HuH-7.5 (cell line): ENCODE measurements at regions not wholly inside any gene's neighbourhood (a gene's known extent, or its start where the extent isn't known, plus 50 kb on each side); places are given as distances from the start of the nearest gene placed in this dataset.

ENCODE experiments used
- DNase-seq: peaks from one replicate; pipeline ENCODE4 v3.0.0; 2011; ENCODE audit warnings: low spot score

DNA sequence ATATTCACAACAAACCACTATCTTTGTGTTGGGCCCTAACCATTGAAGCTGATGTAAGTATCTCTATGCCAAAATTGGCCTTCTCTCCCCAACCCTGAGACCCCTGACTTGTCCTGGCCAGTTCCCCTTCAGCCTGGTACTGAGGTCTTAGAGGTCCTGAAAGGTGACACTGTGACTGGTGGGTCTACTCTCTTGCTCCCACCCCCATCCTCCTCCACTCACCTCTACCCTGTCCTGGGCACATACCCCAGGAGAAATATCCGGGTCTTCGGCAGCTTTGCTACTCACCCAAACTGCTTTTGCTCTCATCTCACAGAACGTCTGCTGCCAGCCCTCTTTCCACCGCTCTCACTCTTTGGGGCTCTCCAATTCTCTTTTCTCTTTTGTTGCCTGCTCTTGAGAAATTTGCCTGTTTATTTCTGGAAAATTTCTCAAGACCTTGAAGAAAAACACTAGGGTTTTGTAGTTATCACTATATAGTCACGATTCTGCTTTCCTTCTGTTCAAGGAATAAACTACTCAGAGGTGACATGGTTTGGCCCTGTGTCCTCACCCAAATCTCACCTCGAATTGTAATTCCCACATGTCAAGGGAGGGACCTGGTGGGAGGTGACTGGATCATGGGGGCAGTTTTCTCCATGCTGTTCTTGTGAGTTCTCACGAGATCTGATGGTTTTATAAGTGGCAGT is 133.8 kb upstream of the PKDCC start:
- DNase-seq: no peak

DNA sequence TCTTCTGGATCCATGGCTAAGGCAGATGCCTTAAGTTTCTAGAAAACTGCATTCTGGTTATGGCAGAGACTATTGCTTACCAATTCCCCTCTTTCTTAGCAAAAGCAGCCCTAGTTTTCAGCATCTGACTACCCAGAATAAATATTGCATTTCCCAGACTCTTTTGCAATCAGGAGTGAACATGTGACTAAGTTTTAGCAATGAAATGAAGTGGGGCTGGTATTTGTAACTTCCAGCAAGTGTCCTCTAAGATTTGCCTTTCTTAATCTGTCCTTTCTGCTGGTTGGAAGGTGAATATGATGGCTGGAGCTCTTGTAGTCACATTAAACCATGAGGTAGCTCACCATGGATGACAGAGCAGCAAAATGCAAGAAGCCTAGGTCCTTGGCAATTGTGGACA is 132.9 kb upstream of the PKDCC start:
- no peak for DNase-seq

DNA sequence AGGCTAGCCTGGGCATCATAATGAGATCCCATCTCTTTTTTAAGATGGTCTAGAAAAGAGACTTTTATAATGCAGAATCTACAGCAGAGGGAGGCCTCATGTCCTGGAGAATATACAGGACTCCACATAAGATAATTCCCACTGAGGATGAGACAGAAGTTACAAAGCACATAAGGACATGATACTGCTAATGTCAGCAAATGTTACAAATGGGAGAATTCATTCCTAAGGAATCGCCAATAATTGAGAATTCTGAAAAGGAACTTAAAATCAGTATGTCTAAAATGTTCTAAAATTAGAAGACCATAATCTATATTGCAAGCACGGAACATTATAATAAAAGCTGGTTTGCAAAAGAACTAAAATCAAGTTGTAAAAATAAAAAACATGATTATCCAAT is 131.6 kb upstream of the PKDCC start:
- no peak for DNase-seq

DNA sequence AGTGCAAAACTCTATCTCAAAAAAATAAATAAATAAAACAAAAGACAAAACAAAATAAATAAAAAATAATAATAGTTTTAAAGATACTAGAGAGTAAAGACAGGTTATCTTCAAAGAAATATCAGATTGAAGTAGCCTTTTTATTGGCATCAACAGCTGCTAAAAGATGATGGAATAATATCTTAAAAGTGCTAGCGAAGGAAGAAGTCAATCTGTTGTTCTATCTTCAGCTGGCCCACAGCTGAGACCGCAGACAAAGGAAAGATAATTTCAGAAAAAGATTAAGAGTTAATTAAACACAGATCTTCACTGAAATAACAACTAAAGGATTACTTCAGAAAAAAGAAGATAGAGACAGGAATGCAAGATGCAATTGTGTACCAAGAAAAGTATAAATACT is 130.2 kb upstream of the PKDCC start:
- no peak for DNase-seq

DNA sequence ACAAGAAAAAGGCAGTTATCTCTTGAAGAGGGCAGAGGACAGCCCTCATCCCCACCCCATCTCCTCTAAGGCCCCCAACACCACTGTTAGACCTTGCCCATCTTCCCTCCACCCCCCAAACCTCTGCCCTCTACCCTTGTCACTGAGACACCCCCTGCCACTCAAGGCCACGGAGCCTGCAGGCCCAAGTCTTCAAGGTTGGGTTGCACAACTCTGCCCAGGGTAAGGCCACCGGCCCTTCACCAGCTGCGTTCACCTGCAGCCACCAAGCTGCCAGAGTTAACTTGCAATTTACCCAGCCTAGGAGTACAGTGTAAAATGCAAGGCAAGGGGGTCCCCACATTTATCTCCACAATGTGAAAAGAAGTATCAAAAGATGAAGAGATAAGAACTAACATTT is 128.7 kb upstream of the PKDCC start:
- no peak for DNase-seq

DNA sequence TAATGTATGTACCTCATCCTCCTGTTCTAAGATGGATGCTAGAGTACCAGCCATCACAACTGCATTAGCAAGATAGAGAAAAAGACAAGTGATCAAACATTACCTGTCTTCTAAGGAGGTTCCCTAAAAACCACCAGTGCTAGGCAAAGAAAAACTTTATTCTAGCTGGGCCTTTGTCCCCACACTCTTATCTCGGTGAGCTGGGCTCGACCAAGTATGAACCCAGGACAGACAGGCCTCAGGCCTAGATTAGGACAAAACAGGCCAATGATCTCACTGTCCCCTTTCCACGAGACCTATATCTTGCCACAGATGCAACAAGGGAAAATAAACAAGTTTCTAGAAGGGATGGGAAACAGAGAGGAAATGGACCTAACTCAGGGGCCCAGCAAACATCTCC is 127.6 kb upstream of the PKDCC start:
- DNase-seq: no peak

DNA sequence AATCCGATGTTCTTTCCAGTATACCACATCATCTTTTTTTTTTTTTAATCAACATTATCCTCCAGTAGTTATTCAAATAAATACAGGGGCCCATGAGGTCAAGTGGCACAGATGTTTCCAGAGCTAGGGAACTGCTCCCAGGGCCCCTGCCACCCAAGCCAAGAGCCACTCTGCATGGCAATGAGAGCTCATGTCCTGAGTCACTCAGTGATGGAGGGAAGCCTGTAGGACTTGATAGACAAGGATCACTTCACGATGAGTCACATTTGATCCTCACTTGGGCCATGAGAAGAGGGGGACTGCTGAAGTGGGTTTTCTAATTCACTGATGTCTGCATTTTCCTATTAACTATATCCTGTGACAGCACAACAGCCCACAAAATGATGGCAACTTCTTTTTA is 127.0 kb upstream of the PKDCC start:
- DNase-seq: no peak

DNA sequence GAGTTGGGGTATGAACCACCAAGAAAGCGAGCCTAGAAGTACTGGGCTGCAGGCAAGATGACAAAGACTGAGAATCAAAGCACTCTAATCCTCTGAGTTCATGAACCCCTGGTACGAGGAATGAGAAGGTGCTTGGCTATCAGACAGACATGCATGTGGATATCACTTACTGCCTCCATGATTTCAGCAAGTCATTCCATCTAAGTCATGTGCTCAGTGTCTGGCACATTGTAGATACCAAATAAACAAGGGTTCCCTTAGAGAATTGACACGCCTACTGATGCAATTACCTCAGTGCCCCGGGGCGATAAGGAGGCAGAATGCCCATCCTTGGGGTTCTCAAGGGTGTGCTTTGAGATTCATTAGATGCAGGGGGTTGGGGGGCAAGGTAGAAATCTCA is 125.6 kb upstream of the PKDCC start:
- DNase-seq: no peak

DNA sequence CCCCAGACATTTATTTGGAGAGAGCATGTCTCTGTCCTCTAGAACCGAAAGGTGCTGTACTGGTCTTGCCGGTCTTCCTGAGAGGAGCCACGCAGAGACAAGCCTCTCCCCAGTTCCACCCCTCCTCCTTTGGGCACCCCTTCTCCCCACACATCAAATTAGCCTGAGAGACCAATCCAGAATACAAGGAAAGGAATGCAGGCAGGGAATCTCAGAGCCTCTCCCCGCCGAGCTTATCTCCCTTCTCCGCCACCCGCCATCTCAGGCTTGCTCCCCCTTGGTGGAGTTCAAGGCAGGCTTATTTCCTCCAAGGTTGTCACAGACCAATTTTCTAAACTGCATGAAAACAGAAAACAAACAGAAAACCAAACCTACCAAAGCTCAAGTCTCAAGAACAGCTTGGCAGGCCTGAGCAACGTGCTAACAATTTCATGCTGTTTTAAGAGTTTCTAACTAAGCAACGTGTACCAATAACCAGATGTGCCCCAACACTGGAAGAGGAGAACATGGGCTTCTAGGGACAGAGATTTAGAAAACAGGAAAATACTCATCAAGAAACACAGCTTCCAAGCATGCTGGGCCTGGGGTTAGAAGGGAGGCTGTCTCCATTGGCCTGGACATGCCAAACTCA is 124.5 kb upstream of the PKDCC start:
- no peak for DNase-seq

DNA sequence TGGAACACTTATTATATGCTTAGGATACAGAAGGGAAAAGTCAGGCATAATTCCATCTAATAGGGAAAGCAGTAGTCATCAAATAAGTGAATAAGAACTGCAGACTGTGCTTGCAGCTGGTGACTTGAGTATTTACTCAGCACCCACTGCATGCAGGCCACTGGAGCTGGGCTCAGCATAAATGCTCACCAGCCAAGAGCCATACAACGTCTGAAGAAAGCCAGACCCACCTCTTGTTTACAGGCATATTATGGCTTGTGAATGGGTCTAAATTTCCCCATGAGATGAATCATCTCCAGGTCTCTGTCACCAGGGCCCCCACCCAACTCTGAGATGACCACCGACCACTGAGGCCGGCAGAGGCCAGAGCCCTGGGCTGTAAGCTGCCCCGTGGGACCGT is 123.8 kb upstream of the PKDCC start:
- no peak for DNase-seq

DNA sequence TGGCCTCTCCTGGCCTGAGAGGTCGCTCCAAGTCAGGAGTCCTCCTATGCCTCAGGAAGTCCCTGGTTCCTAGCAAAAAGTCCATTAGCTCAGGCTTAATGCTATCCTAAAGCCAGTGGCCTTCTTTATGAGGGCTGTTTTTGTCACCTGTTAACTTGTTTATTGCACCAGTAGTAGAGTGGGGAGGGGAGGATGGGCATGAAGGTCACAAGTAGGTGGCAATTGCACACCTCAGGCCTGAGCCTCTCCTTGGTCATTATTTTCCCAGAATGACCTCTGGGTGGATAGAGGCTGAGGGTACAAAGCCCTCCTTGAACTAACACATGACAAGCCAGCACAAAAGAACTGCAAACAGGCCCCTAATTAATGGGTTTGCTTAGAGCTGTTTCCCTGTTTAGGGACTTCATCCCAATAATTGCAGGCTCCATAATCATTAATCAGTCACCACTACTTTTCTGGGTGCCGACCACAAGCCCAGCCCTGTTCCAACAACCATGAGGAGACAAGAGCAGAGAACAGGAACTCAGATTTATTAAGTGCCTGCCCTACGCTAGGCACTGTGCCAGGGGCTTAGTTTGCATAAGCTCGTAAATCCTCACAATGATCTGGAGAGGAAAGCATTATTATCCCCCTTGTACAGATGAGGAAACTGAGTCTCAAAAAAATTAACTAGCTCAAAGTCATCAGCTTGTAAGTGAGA is 123.0 kb upstream of the PKDCC start:
- no peak for DNase-seq

DNA sequence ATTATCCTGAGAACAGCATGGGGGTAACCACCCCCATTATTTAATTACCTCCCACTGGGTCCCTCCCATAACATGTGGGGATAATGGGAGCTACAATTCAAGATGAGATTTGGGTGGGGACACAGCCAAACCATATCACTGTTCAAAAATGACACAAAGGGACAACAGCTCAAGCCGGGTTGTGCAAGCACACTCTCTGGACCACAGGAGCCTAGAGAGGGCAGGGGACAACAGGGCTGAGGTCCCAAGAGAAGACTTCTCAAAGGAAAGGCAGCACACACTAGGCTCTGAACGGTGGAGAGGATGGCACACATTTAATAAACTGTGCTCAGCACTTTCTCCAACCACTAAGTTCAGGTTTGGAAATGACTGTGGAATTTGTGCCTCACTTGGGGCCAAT is 122.1 kb upstream of the PKDCC start:
- no peak for DNase-seq

DNA sequence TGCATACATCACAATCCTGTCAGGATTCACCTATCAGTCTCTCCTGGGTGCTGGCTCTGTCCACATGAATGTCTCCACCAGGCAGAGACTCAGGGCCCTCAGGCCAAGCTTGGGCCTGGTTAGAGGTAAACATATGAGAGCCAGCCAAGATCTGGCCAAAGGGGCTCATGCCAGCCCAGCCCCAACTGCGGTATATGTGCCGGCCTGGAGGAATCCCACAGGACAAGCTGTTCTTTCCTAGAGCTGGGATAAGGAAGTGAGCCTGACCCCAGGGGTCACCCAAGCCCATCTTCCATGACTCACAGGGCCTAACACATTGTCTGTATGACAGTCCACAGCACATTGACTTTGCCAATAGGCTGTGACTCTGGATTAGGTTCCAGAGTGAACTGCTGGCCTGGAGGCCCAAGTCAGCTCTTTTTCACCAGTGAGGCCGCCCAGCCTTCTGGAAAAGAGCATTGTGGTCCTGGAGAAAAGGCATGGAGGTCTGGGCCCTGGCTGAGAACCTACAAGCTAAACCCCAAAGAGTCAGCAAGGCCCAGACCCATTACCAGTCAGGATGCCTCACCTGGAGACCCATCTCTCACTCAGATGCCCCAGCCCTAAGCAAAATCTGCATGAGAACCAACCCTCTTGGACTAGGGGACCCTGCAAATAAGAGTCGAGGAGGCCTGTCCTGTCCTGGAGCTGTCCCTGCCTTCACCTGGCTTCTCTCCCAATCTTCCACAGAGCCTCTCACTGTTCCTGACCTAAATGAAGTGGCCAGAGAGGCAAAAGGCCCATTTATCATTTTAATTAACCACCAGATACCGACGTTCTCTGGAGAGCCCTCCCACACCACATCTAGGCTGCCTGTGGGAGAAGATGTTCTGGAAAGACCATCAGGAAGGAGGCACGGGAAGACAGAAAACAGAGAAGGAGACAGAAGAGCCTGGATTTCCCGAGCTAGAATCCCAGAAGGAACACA is 120.9 kb upstream of the PKDCC start:
- no peak for DNase-seq

DNA sequence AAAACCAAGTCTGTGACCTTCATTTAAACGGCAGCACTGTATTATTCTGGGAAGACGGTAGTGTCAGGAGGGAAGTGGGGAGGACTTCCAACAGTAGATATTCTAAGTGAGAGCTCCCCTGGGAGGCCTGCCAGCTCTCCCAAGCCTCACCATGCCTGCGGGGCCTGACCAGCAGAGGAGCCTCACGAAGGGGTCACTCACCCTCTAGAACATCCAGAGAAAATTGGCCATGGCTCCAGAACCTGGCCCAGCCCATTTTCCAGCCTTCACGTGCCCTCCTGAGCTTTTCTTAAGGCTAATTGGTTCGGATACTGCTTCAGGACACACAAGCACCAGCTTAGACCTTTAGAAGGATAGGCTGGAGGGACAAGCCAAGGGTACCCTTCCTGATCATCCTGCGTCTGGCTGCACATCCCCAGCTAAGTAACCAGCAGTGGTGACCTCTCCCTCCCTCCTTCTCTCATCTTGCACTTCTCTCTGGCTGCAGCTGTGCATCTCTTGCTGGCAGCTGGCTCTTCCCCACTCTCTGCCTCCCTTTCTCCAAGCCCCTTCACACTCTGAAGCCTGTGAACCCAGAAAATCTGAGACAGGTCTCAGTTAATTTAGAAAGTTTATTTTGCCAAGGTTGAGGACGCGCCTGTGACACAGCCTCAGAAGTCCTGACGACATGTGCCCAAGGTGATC is 120.1 kb upstream of the PKDCC start:
- DNase-seq: no peak

DNA sequence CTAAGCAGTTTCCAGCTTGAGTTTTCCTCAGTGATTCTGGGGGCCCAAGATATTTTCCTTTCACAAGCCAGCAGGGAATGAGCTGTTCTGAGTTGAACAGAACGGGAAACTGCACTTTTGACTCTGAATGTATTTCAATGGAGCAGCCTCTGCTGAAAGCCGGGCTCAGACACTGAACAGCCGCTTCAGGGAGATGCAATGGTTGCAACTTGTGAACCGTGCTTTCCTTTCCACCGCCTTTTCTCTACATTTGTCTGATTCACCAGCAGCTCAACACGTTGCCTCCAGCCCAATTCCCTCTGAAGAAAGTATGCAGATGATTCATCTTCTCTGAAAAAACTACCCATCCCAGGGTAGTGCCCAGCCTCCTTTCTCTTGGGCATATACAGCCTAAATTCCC is 119.3 kb upstream of the PKDCC start:
- no peak for DNase-seq

DNA sequence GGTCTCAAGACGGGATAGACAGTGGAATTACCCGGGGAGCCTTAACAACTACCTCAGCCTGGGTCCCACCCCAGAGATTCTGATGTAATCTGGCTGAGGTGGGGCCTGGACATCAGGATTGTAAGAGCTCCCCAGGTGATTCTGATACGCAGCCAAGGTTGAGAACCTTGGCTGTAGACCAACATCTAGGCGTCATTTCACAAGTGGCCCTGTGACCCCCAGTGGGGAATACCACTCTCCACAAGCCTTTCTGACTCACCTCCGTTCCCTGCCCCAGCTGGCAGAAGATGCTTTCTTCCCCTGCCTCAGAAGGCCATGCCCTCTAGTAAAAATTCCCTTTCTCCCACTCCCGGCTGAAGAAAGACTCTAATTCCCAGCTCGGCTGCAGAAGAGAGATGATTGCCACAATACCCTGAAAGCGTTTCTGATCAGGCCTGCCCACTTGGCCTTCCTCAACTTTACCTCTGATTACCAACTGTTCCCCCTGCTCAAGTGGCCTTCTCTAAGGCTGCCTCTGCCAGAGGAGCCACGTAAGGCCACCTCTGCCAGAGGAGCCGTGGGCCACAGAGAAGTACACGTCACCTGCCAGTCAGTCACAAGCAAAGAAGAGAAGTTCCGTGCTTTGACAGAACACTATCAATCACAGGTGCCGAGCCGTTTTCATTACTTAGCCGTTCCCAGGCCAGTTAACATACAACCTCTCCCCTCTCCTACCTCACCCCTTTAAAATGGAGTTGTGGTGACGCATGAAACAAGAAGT is 116.8 kb upstream of the PKDCC start:
- DNase-seq: no peak

DNA sequence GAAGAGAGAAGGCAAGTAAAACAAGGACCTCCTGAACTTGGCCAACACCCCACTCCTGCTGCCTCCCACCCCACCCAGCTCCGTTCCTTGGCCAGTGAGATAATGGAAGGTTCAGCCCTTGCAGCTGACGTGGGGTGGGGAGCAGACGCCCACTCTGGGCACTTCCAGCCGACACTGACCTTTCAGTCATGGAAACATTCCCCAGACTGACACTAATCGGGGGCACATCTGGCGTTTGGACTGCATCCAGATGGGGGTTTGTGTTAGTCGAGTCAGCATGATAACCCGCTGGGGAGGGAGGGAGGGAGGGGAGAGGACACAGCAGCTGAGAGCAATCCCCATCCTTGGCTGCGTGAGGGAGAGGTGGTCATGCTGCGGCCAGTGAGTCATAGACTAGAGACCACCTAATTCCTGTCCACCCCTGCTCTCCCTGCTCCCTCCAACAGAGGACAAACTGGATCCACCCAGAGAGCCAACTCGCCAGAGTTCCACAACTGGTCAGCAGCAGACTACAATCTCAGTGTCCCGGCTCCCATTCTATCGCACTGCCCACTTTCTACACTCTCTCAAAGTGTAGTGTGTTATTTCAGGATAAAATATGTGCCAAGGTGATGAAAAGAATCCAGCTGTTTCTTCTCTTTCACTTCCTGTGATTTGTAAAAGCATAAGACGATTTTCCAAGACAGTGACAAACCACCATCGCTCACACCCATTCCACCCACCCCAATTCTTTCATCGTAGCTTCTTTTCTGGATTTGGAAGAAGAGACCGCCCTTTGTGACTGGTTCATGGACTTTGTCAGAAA is 115.4 kb upstream of the PKDCC start:
- DNase-seq: no peak

DNA sequence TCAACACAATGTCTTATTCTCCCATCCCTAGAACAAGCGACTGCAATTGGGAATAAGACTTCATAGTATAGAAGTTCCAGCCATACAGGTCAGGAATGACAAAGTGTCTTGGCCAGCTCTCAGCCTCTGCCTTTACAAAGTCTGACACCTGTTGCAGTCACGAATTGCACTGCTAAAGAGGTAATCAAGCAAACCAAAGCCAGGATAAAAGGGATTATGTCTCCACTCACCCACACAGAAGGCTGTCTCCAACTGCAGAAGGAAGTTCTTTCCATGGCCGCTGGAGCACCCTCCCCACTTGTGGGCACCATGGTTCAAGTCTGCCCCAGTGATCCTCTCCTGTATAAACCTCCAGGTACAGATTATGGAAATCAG is 114.8 kb upstream of the PKDCC start:
- DNase-seq: no peak

DNA sequence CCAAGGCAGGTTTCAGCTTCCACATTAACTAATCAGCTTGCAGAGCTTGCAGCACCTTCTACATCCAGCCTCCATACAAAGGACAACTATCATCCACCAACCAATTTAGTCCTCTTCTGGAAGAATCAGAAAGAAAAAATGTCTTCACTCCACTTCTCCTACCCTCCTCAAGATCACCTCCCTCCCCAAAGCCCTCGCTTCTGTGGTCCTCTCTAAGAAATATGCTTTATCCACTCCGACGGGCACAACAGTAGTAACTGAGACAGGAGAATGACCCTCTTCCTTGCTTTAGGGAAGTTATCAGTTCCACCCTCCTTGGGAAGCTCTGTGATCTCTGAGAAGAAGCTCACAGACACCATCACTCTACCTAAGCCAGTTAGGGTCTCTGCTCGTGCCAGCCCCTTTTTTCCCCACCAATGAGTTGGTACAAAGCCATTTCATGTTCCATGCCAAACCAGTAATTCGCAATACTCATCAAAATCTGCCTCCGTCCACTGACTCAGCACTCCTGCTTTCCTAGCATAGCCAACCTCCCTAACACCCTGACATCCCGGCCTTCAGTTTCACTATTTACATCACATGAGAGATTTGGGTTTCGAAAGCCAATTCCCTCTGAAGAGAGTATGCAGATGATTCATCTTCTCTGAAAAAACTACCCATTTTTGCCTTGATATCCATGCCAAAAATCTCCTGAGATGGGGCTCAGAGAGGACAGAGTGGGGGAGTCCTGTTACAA is 114.1 kb upstream of the PKDCC start:
- no peak for DNase-seq
